ENCODE measurements at regions not wholly inside any gene's neighbourhood (a gene's known extent, or its start where the extent isn't known, plus 50 kb on each side); places are given as distances from the start of the nearest gene placed in this dataset.
"Not testable (repeated sequence)": the region's sequence is repeated elsewhere in the genome, so short reads cannot be mapped to it uniquely, and the experiment has no call there.

- TF ChIP-seq CTCF (IDR thresholded peaks at IDR 0.05); PBX3 (IDR thresholded peaks at IDR 0.05); POLR2AphosphoS2 (conservative IDR thresholded peaks at IDR 0.05; ENCODE audit: low read length); FOSL2 (IDR thresholded peaks at IDR 0.05); FOSL2 (CRISPR knock-in tag; IDR thresholded peaks at IDR 0.05); ZFP36 (IDR thresholded peaks at IDR 0.05; ENCODE audit: borderline replicate concordance, partially characterized antibody); POLR2A (IDR thresholded peaks at IDR 0.05; ENCODE audit: low read length); MAFK (IDR thresholded peaks at IDR 0.05; ENCODE audit: partially characterized antibody); BHLHE40 (IDR thresholded peaks at IDR 0.05; ENCODE audit: low read depth, low read length); MAX (IDR thresholded peaks at IDR 0.05); ESRRA (IDR thresholded peaks at IDR 0.05; ENCODE audit: borderline replicate concordance, low read length): not testable (repeated sequence)
Measured at GRCh38 chr15:58363118-58363517, 68.7 kb upstream of the LIPC start.
